NOMO-1 treated with dmso at 0.1 percent for 144 hours (cell line): ENCODE measurements at regions not wholly inside any gene's neighbourhood (a gene's known extent, or its start where the extent isn't known, plus 50 kb on each side); places are given as distances from the start of the nearest gene placed in this dataset.

ENCODE experiments used
- DNase-seq: peaks from one replicate; lab custom pipeline; 2025; ENCODE audit not compliant: unreplicated experiment; lab: John Stamatoyannopoulos, UW

DNA sequence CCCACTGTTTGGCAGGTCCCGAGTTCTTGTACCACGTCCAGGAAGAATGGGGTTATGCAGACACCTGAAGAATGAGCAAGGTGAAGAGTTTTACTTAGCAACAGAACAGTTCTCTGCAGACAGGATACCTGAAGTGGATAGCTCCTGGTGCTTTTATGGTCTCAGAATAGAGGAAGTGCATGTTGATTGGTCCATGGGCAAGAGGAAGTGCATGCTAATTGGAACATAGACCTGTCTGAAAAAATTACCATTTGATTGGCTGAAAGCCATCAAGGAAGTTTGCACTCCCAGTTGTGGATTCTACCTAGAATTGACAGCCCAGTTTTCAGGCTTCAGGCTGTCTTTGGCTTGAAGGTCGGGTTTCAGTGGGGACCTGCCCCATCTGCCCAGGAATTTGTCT, 887.5 kb downstream of the FAT4 start:
- DNase-seq, result no peak

DNA sequence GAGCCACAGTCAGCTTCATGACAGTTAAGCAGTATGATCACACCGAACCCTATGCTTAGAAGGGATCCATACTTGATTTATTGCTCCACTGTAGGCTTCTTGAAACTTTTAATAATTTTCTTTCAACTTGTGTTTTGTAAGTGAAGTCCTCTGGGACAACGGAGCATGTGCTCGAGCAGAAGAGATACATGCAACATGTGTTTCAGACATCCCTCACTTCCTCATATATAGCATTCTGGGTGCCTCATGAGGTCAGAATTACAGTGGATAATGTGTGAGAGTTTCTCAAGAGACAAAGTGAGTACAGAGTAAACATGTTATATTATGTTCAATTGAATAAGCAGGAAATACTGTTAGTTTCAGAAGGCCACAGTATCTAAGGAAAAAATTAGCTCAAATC, 893.2 kb downstream of the FAT4 start:
- DNase-seq, result no peak

DNA sequence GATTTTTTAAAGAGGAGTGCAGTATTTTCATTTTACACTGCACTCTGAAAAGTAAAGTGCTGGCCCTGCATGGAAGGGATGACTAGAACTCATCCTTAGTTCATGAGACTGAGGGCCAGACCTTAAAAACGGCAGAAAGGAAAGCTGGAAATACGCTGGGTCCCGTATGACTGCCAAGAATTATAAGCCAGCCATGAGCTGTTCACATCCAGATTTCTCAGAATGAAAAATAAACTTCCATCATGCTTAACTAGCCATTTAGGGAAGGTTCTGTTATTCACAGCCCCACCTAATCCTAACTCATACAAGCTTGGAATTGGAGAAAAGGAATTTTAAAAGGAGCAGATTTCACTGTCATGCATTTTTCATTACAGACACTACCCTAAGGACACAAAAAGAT, 894.4 kb downstream of the FAT4 start:
- no peak for DNase-seq

DNA sequence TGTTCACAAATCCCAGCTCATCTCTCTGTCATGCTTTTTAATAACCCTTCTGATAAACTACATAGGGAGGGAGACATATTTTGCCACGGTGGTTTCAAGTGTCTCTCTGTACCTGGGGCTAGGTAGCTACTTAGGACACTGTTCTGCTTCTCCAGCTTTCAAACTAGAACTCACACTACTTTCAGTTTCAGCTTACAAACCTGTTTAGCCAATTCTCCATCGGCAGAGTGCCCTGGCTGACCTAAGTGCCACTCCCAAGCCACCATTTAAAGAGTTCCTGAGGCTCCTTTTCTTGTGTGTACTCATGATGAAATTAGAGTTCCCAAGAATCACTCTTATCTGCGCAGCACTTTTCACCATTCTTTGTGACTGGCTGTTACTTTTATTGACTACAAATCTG, 899.2 kb downstream of the FAT4 start:
- DNase-seq, result no peak

DNA sequence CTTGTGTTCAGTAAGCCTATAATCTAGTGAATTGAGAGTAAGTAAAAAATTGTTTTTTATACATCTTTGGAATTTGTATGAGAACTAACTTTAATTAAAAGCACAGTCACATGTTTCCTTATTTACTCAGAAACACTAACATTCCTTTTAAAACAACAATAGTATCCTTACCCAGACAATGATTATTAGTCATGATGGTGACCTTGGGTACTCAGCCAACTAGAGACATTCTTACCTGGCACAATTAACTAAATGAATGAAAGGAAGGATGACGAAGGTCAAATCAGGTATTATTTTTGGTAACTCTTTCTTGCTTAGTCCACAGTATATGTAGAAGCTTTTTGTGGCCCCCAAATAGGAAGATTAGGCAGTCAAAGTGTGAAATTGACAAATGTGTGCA, 901.0 kb downstream of the FAT4 start:
- no peak for DNase-seq

DNA sequence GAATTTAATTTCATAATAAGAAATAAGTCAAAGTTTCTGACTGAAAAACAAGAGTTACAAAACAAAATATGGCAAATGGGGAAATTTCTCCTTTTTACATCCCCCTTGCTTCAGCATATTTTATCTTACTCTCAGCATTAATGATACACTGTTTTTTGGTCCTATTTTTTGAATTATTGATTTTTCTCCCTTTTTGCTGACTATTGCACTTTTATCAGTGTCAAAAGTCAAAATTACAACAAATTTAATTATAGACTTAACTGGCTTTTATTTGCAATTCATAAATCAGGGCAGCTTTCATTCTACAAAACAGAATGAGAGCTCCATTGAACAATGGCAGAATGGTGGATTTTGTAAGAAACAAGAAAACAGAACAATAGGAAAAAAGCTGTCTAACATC, 901.9 kb downstream of the FAT4 start:
- DNase-seq, result no peak

DNA sequence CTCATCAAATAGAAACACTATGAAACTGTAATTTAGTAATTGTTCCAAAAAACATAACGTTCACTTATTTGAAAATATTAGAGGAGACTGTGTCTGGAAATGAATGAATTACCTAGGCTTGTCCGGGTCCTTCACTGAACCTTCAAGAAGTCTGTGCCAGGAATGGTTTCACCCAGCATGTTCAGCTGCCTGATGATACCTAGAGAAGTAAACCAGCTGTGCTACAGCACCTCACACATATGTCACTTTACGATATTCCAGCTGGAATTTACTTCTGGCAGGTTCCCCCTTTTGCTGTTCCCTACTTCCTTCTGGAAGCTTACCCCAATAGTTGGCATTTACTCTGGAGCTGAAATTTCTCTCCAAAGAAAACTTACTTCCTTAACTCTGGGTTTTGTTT, 906.5 kb downstream of the FAT4 start:
- no peak for DNase-seq

DNA sequence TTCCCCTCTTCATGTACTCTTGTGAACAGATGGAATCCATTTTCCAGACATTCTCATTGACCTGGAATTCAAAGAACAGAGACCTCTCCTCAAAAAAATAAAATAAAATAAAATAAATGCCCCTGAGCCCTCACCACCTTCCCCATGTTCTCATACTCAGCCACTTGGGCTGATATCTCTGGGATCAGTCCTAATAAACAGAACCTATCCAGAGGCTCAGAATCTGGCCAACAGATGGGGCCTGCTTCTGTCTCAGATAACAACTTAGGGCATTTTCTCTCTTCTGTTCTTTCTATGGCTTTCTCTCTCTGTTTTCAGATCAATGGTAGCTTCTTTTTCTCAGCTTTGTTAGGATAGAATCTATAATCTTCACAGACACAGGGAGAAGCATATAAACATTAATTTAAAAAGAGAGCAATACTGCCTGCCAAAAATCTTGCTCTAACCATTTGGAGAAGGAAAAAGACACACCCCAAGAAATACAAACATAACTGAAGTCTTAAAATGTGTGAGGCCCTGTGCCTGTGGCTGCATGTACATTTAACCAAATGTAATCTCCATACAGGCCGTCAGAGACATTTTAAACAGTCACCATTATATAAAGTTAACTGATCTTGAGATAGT, 907.1 kb downstream of the FAT4 start:
- no peak for DNase-seq

DNA sequence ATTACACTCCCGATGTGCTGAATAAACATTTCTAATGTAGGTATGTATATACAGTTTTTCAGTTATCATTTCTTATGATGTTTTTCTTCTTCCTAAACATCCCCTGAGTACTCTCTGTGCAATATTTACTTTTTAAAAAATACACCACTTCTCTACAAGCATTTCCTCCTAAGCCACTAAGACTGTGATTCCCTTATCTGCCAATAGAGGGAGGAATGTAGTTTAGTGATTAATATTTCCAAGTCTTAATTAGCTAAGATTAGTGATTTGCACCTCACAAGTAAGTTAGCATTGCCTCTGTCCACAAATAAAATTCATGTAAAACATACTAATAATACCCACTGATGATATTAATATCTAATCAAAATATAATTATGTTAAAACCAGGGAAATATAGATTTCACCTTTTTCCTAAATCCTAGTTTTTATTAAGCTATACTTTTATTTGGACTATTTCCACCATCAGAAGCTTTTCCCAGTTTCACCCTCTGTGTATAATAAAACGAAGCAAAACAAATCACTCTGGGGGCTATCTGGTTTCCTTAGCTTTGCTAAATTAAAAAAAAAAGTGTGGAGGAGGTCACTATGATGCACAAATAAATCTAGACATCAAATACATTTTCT, 909.1 kb downstream of the FAT4 start:
- DNase-seq, result no peak

DNA sequence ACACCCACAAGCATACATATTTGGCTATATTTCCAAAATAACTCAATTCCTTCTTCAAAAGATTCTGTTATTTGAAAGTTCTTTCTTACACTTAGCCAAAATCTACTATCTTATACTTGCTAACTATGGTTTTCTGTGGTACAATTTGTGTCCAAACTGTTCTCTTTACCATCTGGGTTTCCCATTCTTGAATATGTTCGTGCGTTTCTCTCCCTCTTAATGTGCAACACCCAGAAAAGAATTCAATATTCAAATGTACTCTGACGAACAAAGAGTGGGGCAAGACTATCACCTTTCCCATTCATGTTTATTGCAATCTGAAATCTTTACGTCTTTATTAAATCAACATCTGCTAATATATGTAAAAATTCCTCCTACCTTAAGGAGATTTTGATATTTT, 912.7 kb downstream of the FAT4 start:
- DNase-seq, result no peak

DNA sequence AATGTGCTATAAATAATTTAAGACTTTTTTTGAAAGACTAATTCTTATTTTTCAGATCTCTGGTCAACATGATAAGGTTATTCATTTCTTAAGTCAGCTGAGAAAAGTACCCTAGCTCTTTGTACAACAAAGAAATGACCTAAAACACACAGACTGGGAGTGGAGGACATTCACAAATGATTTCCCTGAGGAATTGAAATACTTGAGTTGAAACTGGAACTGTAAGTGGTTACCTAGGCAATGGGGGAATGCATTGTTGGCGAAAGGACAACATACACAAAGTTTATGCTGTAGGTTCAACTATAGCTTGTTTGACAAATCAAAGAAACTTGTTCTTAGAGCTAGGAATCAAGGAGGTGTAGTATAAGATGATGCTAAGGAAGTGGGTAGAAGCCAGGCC, 915.5 kb downstream of the FAT4 start:
- no peak for DNase-seq

DNA sequence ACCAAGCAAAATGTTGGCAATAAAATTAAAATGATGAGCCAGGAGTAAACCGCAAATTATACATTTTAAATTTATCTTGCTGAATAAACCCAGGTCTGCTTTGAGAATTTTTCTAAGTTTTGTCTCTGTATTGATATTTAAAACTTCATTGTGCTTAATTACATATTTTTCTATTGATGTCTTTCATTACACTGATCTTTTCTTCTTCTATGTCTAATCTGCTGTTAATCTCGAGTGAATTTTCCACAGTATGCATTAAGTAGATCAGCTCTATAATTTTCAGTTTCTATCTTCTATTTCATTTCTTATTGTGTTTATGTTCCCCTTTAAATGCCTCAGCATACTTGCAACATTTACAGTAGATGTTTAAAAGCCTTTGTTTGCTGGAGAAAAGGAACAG, 918.7 kb downstream of the FAT4 start:
- DNase-seq, result no peak

DNA sequence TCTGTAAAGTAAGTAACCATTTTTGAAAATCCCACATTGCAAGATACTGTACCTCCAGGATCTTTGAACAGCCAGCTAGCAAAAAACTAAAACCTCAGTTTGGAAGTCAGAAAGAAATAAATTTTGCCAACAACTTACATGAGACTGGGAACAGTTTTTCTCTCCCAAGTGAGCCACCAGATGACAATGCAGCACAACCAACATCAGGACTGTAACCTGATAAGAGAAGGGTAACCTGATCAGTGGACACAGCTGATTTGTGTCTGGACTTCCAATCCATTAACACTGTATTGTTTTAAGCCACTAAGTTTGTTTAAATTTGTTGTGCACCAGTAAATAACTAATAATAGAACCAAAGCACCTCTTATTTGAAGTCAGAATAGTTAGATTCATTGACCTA, 923.3 kb downstream of the FAT4 start:
- DNase-seq, result no peak

DNA sequence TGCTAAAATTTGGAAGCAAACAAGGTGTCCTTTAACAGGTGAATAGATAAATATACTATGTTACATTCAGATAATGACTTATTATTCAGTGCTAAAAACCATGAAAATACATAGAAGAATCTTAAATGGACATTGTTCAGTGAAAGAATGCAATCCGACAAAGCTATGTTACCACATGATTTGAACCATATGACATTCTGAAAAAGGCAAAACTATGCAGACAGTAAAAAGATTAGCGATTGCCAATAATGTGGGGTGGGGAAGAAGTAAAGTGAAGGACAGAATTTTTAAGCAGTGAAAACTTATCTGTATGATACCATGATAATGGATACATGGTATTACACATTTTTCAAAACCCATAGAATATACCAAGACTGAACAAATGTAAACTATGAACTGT, 926.9 kb downstream of the FAT4 start:
- DNase-seq, result no peak

DNA sequence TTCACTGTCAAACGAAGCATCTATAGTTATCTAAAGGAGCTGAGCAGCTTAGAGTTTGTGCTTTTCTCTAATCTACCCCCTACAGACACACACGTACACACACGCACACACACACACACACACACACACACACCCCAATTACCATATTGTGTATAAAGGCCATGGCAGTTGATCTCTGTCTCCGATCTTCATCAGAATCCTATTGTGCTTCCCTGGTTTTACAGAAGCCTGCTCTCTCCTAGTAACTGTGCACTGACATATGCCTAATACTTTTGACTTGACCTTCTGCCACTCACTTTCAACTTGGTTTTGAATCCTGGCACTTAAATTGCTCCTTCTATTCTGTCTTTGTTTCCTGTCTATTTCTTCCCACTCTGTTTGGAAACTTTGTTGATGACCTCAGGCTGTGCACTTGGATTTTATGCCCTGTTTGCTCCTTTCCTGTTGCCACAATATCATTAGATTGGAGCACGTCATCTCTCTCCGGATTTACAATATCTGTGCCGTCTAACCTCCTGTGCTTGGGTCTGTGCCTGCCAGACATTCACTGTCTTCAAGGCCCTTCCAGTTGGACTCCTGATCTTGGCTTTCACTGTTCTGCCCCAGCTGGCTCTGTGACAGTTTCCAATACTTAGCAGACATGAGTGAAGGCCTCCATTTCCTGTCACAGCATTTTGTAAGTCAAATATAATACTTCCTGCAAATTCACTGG, 928.1 kb downstream of the FAT4 start:
- DNase-seq, result no peak

DNA sequence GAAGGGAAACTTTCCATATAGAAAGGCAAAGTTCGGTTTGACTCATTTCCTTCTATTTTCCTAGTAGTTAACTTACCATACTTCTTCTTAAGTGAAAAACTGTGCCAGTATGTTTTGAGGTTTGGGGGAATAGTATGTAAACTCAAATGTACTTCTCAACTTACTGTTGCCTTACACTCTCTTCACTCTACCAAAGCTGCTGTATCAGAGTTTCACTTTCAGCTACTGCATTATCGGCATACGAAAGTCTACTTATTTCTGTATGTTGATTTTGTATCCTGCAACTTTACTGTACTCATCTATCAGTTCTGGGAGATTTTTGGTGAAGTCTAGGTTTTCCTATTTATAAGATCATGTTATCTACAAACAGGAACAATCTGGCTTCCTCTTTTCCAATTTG, 932.7 kb downstream of the FAT4 start:
- DNase-seq, result no peak

DNA sequence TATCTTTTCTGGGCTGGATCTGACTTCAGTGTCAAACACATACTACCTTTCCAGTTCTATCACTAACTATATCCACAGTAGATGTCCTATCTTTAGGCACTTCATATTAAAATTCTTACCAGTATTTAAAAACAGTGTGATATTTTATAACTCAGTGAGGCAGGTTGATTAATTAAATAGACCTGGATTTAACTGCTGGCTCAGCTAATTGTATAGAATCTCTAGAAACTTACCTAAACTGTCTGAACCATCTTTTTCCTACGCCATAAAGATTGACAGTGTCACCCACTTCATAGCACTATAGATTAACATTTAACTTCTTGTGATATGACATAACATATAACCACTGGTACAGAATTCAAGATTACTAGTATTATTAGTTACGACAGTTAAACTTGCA, 935.3 kb downstream of the FAT4 start:
- DNase-seq, result no peak

DNA sequence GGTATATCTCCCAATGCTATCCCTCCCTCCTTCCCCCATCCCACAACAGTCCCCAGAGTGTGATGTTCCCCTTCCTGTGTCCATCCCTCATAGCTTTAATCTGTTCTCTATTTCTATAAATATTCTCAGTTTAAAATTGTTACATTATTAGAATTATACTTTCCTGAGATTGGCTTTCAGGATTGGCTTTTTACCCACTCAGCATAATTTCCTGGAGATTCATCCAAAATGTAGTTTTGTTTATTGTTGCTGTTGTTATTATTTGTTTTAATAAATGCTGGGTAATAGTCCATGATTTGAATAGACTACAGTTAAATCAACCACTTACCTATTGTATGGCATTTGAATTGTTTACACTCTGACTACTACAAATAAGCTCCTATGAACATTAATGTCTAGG, 936.4 kb downstream of the FAT4 start:
- no peak for DNase-seq

DNA sequence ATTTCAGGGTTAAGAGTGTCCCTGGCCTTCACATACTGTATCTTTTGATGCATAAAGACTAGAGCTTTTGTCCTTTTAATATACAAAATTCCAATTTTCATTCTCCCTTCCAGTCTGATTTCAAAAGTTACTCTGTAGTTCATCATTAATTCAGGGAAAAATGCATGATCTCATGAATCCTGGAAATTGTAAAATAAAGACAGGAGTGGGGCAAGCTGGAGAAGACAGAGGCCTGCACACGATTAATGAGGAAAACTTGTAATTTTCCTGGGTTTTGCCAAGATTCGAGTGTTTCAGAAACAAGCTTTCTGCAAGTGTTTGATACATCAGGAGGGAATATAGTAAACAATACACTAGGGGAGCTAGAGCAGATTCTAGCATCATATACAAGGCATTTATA, 947.9 kb downstream of the FAT4 start:
- no peak for DNase-seq

DNA sequence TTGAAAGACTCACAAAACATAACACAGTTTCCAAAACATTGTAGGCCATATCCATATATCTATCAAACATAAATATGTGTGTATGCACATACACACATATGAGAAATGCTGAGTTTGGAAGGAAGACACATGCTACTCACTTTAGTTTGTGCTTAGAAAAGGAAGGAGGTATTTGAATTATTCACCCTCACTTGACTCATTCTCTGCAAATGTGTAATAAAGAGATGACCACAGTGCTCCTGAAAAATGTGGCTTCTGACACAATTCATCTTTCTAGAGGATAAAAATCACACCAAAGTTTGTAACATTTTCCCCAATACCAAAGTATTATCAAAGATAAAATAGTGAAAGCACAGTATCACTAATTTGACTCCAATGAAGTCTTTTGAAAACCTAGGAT, 950.1 kb downstream of the FAT4 start:
- DNase-seq, result no peak

DNA sequence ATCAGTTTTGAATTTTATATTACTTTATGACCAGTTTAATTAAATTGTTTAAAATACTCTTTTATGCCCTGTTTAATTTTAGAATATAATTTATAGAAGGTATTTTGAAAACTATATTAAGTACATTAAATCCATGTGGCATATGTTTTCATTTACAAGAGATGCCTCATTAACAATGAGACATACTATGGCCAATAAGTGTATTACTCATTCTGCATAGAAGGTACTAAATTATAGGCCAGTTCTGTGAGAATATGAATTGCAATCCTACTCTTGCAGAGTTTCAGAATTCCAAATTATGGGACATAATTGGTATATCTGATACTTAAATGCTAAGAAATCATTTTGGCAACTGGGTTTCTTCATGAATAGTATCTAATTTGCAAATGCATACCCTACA, 951.1 kb downstream of the FAT4 start:
- no peak for DNase-seq

DNA sequence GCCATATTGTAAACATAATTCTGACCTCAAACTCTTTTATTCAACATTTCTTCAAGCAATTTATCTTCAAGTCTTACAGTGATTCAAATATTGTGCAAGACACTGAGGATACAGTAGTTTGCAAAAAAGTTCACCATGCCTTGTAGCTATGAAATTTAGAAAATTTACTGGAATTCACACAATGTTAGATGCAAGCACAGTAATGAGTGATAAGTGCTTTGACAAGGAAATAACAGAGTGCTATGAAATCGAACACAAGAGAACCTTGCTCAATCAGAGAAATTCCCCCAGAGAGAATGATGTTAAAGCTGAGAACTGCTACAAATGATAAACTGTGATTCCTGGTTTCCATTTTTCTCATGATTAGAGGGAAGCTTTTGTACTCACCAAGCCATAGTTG, 952.9 kb downstream of the FAT4 start:
- DNase-seq, result no peak

DNA sequence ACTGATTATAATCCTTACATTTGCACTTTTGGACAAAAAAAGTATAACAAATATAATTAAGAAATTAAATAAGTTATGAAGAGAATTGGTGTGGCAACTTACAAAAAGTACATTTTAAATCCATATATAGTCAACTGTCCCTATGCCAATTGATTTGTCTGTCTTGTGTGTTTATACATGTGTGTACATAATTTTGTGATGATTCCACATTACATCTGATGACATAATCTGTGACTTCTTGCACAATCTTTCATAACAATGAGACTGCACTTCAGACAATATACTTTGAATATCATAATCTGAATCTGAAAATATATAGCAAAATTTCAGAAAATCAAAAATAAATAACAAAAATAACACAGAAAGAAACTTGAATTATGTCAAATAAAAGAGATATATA, 953.4 kb downstream of the FAT4 start:
- DNase-seq, result no peak
